ENCODE measurements at regions not wholly inside any gene's neighbourhood (a gene's known extent, or its start where the extent isn't known, plus 50 kb on each side); places are given as distances from the start of the nearest gene placed in this dataset.

GRCh38 chr16:86373276-86373901, 136.9 kb upstream of the FOXF1 start:
- DNase-seq (ENCODE audit: low spot score): no peak

- no peak for DNase-seq (ENCODE audit: low spot score)
Measured at GRCh38 chr16:86374603-86375130, 135.7 kb upstream of the FOXF1 start.

- DNase-seq (ENCODE audit: low spot score): no peak
Measured at GRCh38 chr16:86375364-86375763, 135.0 kb upstream of the FOXF1 start.

GRCh38 chr16:86375851-86376250, 134.5 kb upstream of the FOXF1 start:
- no peak for DNase-seq (ENCODE audit: low spot score)

- DNase-seq (ENCODE audit: low spot score): no peak
Measured at GRCh38 chr16:86376837-86377236, 133.5 kb upstream of the FOXF1 start.

- DNase-seq (ENCODE audit: low spot score): no peak
Measured at GRCh38 chr16:86377251-86378022, 132.9 kb upstream of the FOXF1 start.

- no peak for DNase-seq (ENCODE audit: low spot score)
Measured at GRCh38 chr16:86378128-86378527, 132.2 kb upstream of the FOXF1 start.

GRCh38 chr16:86378831-86379504, 131.4 kb upstream of the FOXF1 start:
- no peak for DNase-seq (ENCODE audit: low spot score)

GRCh38 chr16:86379505-86379846, 130.9 kb upstream of the FOXF1 start:
- no peak for DNase-seq (ENCODE audit: low spot score)

- DNase-seq (ENCODE audit: low spot score): no peak
Measured at GRCh38 chr16:86380030-86380429, 130.3 kb upstream of the FOXF1 start.

- no peak for DNase-seq (ENCODE audit: low spot score)
Measured at GRCh38 chr16:86381491-86381890, 128.8 kb upstream of the FOXF1 start.

- peak; percentile 88 for DNase-seq (ENCODE audit: low spot score)
Measured at GRCh38 chr16:86382067-86382773, 128.1 kb upstream of the FOXF1 start.

GRCh38 chr16:86382774-86383407, 127.4 kb upstream of the FOXF1 start:
- DNase-seq (ENCODE audit: low spot score): peak; percentile 55

GRCh38 chr16:86383488-86384262, 126.7 kb upstream of the FOXF1 start:
- no peak for DNase-seq (ENCODE audit: low spot score)

- peak; percentile 84 for DNase-seq (ENCODE audit: low spot score)
Measured at GRCh38 chr16:86384263-86384649, 126.1 kb upstream of the FOXF1 start.

- DNase-seq (ENCODE audit: low spot score): peak; percentile 81
Measured at GRCh38 chr16:86384980-86385379, 125.3 kb upstream of the FOXF1 start.

- DNase-seq (ENCODE audit: low spot score): no peak
Measured at GRCh38 chr16:86387468-86388440, 122.6 kb upstream of the FOXF1 start.

GRCh38 chr16:86388976-86389375, 121.4 kb upstream of the FOXF1 start:
- no peak for DNase-seq (ENCODE audit: low spot score)
